ENCODE measurements at regions not wholly inside any gene's neighbourhood (a gene's known extent, or its start where the extent isn't known, plus 50 kb on each side); places are given as distances from the start of the nearest gene placed in this dataset.

GRCh38 chr2:116487336-116487735 is 1327.2 kb upstream of the DDX18 start:
- no peaks in the 10 kb centered on the region for H3K36me3 ChIP-seq (ENCODE audit: insufficient read depth, low read length, poor library complexity, severe bottlenecking)
- BruUV-seq (replicated peaks), result no TSS peak
- ChIA-PET POLR2A (ENCODE audit: low non-redundant PET) (no interaction called here), CTCF (no interaction called here)
- no peak for TF ChIP-seq CTCF (conservative IDR thresholded peaks at IDR 0.05; ENCODE audit: low read depth, low read length)
- no peak for TF ChIP-seq EZH2 (IDR thresholded peaks at IDR 0.05; ENCODE audit: borderline replicate concordance, low read depth, low read length, poor library complexity, severe bottlenecking)
- H3K4me3 ChIP-seq (ENCODE audit: low read depth, low read length, poor library complexity, severe bottlenecking), result no peak overlapping the region
- no peak for DNase-seq (ENCODE audit: low spot score)
- H3K9me3 ChIP-seq (ENCODE audit: low read depth, low read length, poor library complexity, severe bottlenecking), result peaks cover 35% of the 10 kb centered on the region
- intact Hi-C loops (cut with micrococcal nuclease; ENCODE audit: unreplicated experiment), result no loop called here
- no peaks in the 10 kb centered on the region for H3K27me3 ChIP-seq (replicated peaks; ENCODE audit: insufficient read depth, low read depth, low read length, poor library complexity)
- no peak overlapping the region for H3K27ac ChIP-seq (ENCODE audit: low read depth, low read length, poor library complexity, severe bottlenecking)
- H3K4me1 ChIP-seq (ENCODE audit: insufficient read depth, low read length, poor library complexity, severe bottlenecking), result no peaks in the 10 kb centered on the region

- DNase-seq (ENCODE audit: low spot score), result no peak
- CTCF ChIA-PET, result no interaction called here
- Histone ChIP-seq H3K4me3 (ENCODE audit: low read depth, low read length, poor library complexity, severe bottlenecking) (no peak overlapping the region), H3K36me3 (ENCODE audit: insufficient read depth, low read length, poor library complexity, severe bottlenecking) (no peaks in the 10 kb centered on the region), H3K4me1 (ENCODE audit: insufficient read depth, low read length, poor library complexity, severe bottlenecking) (no peaks in the 10 kb centered on the region), H3K9me3 (ENCODE audit: low read depth, low read length, poor library complexity, severe bottlenecking) (peaks cover 32% of the 10 kb centered on the region), H3K27me3 (replicated peaks; ENCODE audit: insufficient read depth, low read depth, low read length, poor library complexity) (no peaks in the 10 kb centered on the region), H3K27ac (ENCODE audit: low read depth, low read length, poor library complexity, severe bottlenecking) (no peak overlapping the region)
- TF ChIP-seq EZH2 (IDR thresholded peaks at IDR 0.05; ENCODE audit: borderline replicate concordance, low read depth, low read length, poor library complexity, severe bottlenecking) (no peak), CTCF (conservative IDR thresholded peaks at IDR 0.05; ENCODE audit: low read depth, low read length) (no peak)
- no TSS peak for BruUV-seq (replicated peaks)
- POLR2A ChIA-PET (ENCODE audit: low non-redundant PET), result no interaction called here
- intact Hi-C loops (cut with micrococcal nuclease; ENCODE audit: unreplicated experiment), result no loop called here
Measured at GRCh38 chr2:116489292-116489691, 1325.2 kb upstream of the DDX18 start.

- ChIA-PET POLR2A (ENCODE audit: low non-redundant PET) (no interaction called here), CTCF (no interaction called here)
- intact Hi-C loops (cut with micrococcal nuclease; ENCODE audit: unreplicated experiment), result no loop called here
- no peaks in the 10 kb centered on the region for H3K36me3 ChIP-seq (ENCODE audit: insufficient read depth, low read length, poor library complexity, severe bottlenecking)
- no peak for DNase-seq (ENCODE audit: low spot score)
- no peak overlapping the region for H3K27ac ChIP-seq (ENCODE audit: low read depth, low read length, poor library complexity, severe bottlenecking)
- no peaks in the 10 kb centered on the region for H3K4me1 ChIP-seq (ENCODE audit: insufficient read depth, low read length, poor library complexity, severe bottlenecking)
- no peak for TF ChIP-seq EZH2 (IDR thresholded peaks at IDR 0.05; ENCODE audit: borderline replicate concordance, low read depth, low read length, poor library complexity, severe bottlenecking)
- no peak for TF ChIP-seq CTCF (conservative IDR thresholded peaks at IDR 0.05; ENCODE audit: low read depth, low read length)
- H3K9me3 ChIP-seq (ENCODE audit: low read depth, low read length, poor library complexity, severe bottlenecking), result peaks cover 26% of the 10 kb centered on the region
- H3K4me3 ChIP-seq (ENCODE audit: low read depth, low read length, poor library complexity, severe bottlenecking), result no peak overlapping the region
- BruUV-seq (replicated peaks), result no TSS peak
- no peaks in the 10 kb centered on the region for H3K27me3 ChIP-seq (replicated peaks; ENCODE audit: insufficient read depth, low read depth, low read length, poor library complexity)
Measured at GRCh38 chr2:116489944-116490343, 1324.5 kb upstream of the DDX18 start.
